ENCODE measurements at regions not wholly inside any gene's neighbourhood (a gene's known extent, or its start where the extent isn't known, plus 50 kb on each side); places are given as distances from the start of the nearest gene placed in this dataset.

DNA sequence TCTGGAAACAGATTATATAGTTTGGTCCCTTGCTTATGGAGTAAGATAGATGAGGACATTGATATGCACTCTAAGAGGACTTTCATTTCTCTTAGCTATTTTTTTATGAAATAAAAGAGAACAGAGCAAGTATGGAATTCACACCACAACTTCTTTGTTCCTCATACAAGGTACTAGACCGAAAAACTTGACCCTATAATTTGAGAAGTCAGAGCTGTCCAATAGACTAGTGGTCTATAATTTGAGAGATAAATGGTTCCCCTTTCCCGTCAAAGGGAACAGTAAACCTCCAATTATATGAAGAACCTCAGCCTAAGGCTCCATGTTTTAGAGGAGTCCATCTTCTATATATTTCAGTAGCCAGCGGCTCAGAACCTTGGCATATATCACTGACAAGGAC, 58.5 kb upstream of the HIF1A start:
- Histone ChIP-seq H3K4me1 (ENCODE audit: control insufficient read depth, insufficient read depth, low read length) (no peaks in the 10 kb centered on the region), H3K9me3 (ENCODE audit: control insufficient read depth, insufficient read depth, low read length) (no peaks in the 10 kb centered on the region), H3K27ac (ENCODE audit: low read length) (no peak overlapping the region), H3K4me3 (ENCODE audit: low read length) (no peak overlapping the region), H3K36me3 (ENCODE audit: control insufficient read depth, insufficient read depth, low read length) (no peaks in the 10 kb centered on the region), H3K27me3 (ENCODE audit: control insufficient read depth, insufficient read depth, low read length) (no peaks in the 10 kb centered on the region)
- H3K36me3 Mint-ChIP-seq, result no peaks in the 10 kb centered on the region
- intact Hi-C loops (cut with micrococcal nuclease), result no loop called here
- no peaks in the 10 kb centered on the region for H3K4me1 Mint-ChIP-seq
- H3K4me3 Mint-ChIP-seq, result no peak overlapping the region
- H3K27me3 Mint-ChIP-seq (ENCODE audit: low read depth in 2 of 2), result peaks cover 0 to 2% of the 10 kb centered on the region in 2 donors
- ATAC-seq (no peak), DNase-seq (no peak)
- H3K27ac Mint-ChIP-seq, result no peak overlapping the region
- TF ChIP-seq, protein P1, sequence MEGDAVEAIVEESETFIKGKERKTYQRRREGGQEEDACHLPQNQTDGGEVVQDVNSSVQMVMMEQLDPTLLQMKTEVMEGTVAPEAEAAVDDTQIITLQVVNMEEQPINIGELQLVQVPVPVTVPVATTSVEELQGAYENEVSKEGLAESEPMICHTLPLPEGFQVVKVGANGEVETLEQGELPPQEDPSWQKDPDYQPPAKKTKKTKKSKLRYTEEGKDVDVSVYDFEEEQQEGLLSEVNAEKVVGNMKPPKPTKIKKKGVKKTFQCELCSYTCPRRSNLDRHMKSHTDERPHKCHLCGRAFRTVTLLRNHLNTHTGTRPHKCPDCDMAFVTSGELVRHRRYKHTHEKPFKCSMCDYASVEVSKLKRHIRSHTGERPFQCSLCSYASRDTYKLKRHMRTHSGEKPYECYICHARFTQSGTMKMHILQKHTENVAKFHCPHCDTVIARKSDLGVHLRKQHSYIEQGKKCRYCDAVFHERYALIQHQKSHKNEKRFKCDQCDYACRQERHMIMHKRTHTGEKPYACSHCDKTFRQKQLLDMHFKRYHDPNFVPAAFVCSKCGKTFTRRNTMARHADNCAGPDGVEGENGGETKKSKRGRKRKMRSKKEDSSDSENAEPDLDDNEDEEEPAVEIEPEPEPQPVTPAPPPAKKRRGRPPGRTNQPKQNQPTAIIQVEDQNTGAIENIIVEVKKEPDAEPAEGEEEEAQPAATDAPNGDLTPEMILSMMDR (IDR thresholded peaks at IDR 0.05), result no peak
- WGBS (ENCODE audit: insufficient coverage), result 86% methylated on average over 2 of the region's 3 CpGs
- no peaks in the 10 kb centered on the region for H3K9me3 Mint-ChIP-seq

DNA sequence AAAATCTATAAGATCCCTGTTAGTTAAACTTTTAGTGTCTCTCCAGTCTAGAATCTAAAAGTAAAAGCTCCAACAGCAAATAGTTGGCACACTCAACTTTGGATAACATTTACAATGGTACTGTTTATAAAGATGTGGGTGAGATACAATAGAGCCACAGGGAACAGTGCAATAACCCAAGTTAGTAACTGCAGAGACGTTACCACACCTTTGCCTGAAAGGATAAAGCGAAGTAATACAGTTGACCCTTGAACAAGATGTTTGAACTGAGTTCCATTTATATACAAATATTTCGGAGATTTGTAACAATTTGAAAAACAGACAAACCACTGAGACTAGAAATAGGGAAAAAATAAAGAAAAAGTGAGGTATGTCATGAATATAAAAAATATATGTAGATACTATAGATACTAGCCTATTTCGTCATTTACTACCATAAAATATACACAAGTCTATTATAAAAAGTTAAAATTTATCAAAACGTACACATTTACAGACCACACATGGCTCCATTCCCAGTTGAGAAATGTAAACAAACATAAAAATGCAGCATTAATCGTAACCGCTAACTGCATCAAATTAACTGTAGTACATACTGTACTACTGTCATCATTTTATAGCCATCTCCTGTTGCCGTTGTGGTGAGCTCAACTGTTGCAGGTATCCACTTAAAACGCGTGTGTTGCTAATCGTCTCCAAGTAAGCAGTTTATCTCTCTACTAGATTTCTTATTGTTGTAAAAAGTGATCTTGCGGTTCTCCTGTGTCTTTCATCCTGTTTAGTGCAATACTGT, 56.5 kb upstream of the HIF1A start:
- Histone ChIP-seq H3K4me3 (ENCODE audit: low read length) (no peak overlapping the region), H3K4me1 (ENCODE audit: control insufficient read depth, insufficient read depth, low read length) (no peaks in the 10 kb centered on the region), H3K36me3 (ENCODE audit: control insufficient read depth, insufficient read depth, low read length) (no peaks in the 10 kb centered on the region), H3K27me3 (ENCODE audit: control insufficient read depth, insufficient read depth, low read length) (no peaks in the 10 kb centered on the region), H3K9me3 (ENCODE audit: control insufficient read depth, insufficient read depth, low read length) (no peaks in the 10 kb centered on the region), H3K27ac (ENCODE audit: low read length) (no peak overlapping the region)
- Mint-ChIP-seq H3K4me1 (no peaks in the 10 kb centered on the region), H3K36me3 (no peaks in the 10 kb centered on the region), H3K27ac (no peak overlapping the region), H3K9me3 (no peaks in the 10 kb centered on the region), H3K27me3 (ENCODE audit: low read depth in 2 of 2) (peaks cover 0 to 2% of the 10 kb centered on the region in 2 donors), H3K4me3 (no peak overlapping the region)
- 96% methylated on average over 7 of the region's 12 CpGs for WGBS (ENCODE audit: insufficient coverage)
- ATAC-seq (no peak), DNase-seq (no peak)
- TF ChIP-seq, protein P1 (IDR thresholded peaks at IDR 0.05), result no peak
- intact Hi-C loops (cut with micrococcal nuclease), result no loop called here

DNA sequence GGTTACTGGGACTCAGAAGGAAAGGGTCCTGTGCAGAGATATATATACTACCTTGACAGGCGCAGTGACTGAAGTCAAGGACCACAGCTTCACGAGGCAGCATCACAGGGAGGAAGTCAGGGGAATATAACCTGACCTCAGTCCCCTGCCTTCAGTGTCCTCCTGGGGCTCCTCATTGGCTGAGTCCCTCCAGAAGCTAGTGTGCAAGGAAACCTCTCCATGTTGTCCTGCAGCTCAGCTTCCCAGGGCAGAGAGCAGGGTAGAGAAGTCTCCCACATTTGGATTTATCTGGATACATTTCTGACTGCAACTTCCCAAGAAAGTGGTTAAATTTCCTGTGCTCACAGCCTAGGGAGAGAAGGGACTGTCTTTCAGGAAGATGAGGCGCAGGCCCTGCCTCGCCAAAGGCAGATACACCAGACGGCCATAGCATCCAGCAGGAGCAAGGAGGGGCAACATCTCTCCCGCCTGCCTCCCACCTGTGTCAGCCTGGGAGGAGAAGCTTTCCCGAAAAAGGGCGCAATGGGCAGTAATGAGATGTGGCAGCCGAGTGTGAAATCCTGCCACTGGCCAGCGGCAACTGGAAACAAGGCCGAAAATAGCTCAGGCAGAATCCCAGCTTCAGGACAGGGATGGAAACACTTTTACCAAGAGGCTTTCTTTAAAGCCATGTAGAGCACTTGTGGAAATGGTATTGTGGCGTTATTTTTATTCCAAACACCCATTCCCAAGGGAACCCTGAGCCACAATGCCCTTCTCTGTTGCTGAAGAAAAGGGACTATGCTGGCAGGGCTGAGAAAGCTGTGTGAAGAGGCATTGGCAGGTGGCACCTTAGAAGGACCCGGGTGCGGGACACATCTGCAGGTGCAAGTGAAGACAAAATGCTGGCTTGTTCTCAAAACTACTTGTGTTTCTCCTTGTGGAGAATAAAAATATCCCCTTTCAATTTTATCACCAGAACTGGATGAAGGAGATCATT, 54.9 kb upstream of the HIF1A start:
- Histone ChIP-seq H3K4me3 (ENCODE audit: low read length) (no peak overlapping the region), H3K27ac (ENCODE audit: low read length) (no peak overlapping the region), H3K9me3 (ENCODE audit: control insufficient read depth, insufficient read depth, low read length) (no peaks in the 10 kb centered on the region), H3K36me3 (ENCODE audit: control insufficient read depth, insufficient read depth, low read length) (no peaks in the 10 kb centered on the region), H3K4me1 (ENCODE audit: control insufficient read depth, insufficient read depth, low read length) (no peaks in the 10 kb centered on the region), H3K27me3 (ENCODE audit: control insufficient read depth, insufficient read depth, low read length) (no peaks in the 10 kb centered on the region)
- TF ChIP-seq, protein P1 (IDR thresholded peaks at IDR 0.05), result no peak
- Mint-ChIP-seq H3K9me3 (no peaks in the 10 kb centered on the region), H3K4me1 (no peaks in the 10 kb centered on the region), H3K27ac (no peak overlapping the region), H3K27me3 (ENCODE audit: low read depth in 2 of 2) (no peaks in the 10 kb centered on the region), H3K4me3 (no peak overlapping the region), H3K36me3 (no peaks in the 10 kb centered on the region)
- DNase-seq, result no peak
- no peak for ATAC-seq
- WGBS (ENCODE audit: insufficient coverage), result 91% methylated on average over 14 of the region's 14 CpGs
- intact Hi-C loops (cut with micrococcal nuclease), result no loop called here
